ENCODE measurements at regions not wholly inside any gene's neighbourhood (a gene's known extent, or its start where the extent isn't known, plus 50 kb on each side); places are given as distances from the start of the nearest gene placed in this dataset.

- Histone ChIP-seq H3K4me1 (no peaks in the 10 kb centered on the region), H3K9me3 (peaks cover 4 to 31% of the 10 kb centered on the region in 2 donors), H3K27me3 (peaks cover 5 to 72% of the 10 kb centered on the region in 2 donors), H3K4me3 (no peak overlapping the region), H3K27ac (no peak overlapping the region), H3K36me3 (no peaks in the 10 kb centered on the region)
- intact Hi-C loops (cut with DNase I; ENCODE audit: low total_unique reads) = loop anchor here (5.0 kb wide), 1 partner anchor 859 kb away; no protein-coding TSS in a partner anchor
- TF ChIP-seq POLR2AphosphoS5 (IDR thresholded peaks at IDR 0.05) (no peak), CTCF (IDR thresholded peaks at IDR 0.05) (no peak), POLR2A (IDR thresholded peaks at IDR 0.05) (no peak)
- no peak for DNase-seq (ENCODE audit: low spot score in 2 of 2)
Observed at GRCh38 chr20:63072991-63073737, 66.4 kb upstream of the BHLHE23 start.

DNA sequence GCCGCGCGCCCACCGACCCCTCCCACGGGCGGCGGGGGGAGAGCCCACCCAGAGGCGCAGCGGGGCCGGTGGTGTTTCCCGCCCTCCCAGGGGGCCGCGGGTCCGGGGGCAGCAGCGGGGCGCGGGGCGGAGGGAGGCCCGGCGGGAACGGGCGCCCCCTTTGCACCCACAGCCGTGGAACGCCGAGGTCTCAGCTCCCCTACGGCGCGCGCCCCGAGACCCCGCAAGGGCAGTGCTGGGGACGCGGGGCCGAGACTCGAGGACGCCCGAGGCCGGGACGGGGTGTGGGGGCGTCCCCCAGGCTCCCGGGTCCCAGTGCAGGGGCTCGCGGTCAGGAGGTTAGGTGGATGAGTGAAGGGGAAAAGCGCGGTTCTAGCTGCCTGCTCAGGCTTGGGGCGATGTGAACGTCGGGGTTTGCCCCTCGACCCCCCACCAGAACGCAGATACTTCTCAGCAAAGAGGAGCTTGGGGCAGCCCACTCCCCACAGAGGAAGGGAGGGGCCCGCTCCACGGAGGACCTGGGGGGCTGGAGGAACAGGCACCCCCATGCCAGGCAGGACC is 65.5 kb upstream of the BHLHE23 start:
- Histone ChIP-seq H3K27me3 (peaks cover 5 to 80% of the 10 kb centered on the region in 2 donors), H3K27ac (no peak overlapping the region), H3K4me3 (no peak overlapping the region), H3K9me3 (peaks cover 4 to 22% of the 10 kb centered on the region in 2 donors), H3K4me1 (no peaks in the 10 kb centered on the region), H3K36me3 (no peaks in the 10 kb centered on the region)
- TF ChIP-seq POLR2A (IDR thresholded peaks at IDR 0.05) (no peak), POLR2AphosphoS5 (IDR thresholded peaks at IDR 0.05) (no peak), CTCF (IDR thresholded peaks at IDR 0.05) (no peak)
- no peak for DNase-seq (ENCODE audit: low spot score in 2 of 2)
- intact Hi-C loops (cut with DNase I; ENCODE audit: low total_unique reads) = loop anchor here (5.0 kb wide), 1 partner anchor 860 kb away; no protein-coding TSS in a partner anchor

DNA sequence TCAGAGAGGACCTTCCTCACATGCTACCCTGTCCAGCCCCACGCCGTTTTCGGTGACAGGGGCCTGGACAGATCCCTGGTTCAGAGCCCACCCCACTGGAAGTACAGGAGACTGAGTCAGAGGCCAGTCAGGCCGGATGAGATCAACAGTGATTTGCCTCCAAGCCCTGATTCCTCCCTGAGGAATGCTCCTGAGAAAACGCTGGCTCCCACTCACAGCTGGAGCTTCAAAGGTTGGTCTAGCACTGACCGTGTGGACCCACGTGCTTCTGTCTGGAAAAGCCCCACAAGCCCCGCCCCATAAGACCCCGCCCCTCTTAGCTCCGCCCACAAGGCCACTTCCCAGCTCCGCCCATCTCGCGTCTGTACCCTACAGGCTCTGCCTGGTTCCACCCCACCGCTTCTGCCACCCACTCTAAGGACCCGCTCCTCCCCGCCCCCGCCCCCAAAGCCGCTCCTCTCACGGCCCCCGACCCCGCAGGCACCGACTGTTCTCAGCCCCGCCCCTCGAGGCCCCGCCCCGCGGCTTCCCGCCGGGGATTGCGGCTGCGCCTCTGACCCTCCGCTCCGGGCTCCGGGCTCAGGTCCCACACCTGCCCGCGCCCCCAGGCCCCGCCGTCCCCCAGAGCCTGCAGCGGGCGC is 64.9 kb upstream of the BHLHE23 start:
- no peak overlapping the region for H3K4me3 ChIP-seq
- no peak for DNase-seq (ENCODE audit: low spot score in 2 of 2)
- peaks cover 5 to 84% of the 10 kb centered on the region in 2 donors for H3K27me3 ChIP-seq
- intact Hi-C loops (cut with DNase I; ENCODE audit: low total_unique reads) = loop anchor here (5.0 kb wide), 1 partner anchor 861 kb away; no protein-coding TSS in a partner anchor
- no peaks in the 10 kb centered on the region for H3K4me1 ChIP-seq
- TF ChIP-seq CTCF (IDR thresholded peaks at IDR 0.05) (no peak), POLR2A (IDR thresholded peaks at IDR 0.05) (no peak), POLR2AphosphoS5 (IDR thresholded peaks at IDR 0.05) (no peak)
- H3K27ac ChIP-seq = no peak overlapping the region
- H3K9me3 ChIP-seq = peaks cover 4 to 17% of the 10 kb centered on the region in 2 donors
- no peaks in the 10 kb centered on the region for H3K36me3 ChIP-seq

DNA sequence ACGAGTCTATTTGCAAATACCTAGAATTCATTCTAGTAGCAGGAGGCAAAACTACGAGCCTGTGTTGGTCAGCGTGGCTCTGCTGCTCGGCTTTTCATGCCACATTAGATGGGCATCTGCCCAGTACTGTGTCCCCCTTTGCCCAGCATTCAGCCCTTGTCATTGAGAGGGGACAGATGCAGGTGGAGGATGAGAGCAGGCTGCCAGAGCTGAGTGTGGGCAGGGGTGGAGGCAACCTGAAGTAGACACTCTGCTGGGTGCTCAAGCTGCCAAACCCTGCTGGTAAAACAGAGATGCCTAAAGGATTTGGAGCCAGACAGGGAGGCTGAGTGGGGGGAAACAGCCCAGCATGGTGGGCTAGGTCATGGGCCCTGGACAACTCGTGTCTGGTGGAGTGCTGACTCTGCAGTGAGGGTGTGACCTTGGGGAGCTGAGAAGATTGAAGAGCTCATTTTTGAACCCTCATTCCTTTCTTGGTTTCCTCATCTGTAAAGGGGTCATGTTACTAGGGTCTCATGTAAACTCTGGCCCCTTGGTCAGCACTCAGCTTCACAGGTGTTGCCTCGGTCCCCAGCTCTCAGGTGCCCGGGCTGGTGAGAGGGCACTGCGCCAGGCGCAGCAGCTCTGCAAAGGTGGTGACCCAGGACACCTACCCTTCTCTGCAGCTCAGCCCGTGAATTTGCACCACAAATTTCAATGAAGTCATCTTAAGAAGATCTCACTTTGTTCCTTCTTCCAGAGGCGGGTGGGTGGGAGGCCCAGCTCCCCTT is 64.2 kb upstream of the BHLHE23 start:
- H3K4me3 ChIP-seq = no peak overlapping the region
- intact Hi-C loops (cut with DNase I; ENCODE audit: low total_unique reads) = loop anchor here (5.0 kb wide), 1 partner anchor 861 kb away; no protein-coding TSS in a partner anchor
- H3K9me3 ChIP-seq = peaks cover 0 to 10% of the 10 kb centered on the region in 2 donors
- no peak for DNase-seq (ENCODE audit: low spot score in 2 of 2)
- TF ChIP-seq POLR2AphosphoS5 (IDR thresholded peaks at IDR 0.05) (no peak), CTCF (IDR thresholded peaks at IDR 0.05) (no peak), POLR2A (IDR thresholded peaks at IDR 0.05) (no peak)
- no peaks in the 10 kb centered on the region for H3K36me3 ChIP-seq
- no peaks in the 10 kb centered on the region for H3K4me1 ChIP-seq
- peaks cover 5 to 86% of the 10 kb centered on the region in 2 donors for H3K27me3 ChIP-seq
- no peak overlapping the region for H3K27ac ChIP-seq
